HG03521 (cell line): ENCODE measurements at regions not wholly inside any gene's neighbourhood (a gene's known extent, or its start where the extent isn't known, plus 50 kb on each side); places are given as distances from the start of the nearest gene placed in this dataset.

ENCODE experiments used
- ATAC-seq: cut with Tn5 transposase; IDR thresholded peaks from one replicate; pipeline ENCODE4 v1.9.1; 2021; ENCODE audit warnings: mild to moderate bottlenecking, moderate library complexity; ENCODE audit not compliant: unreplicated experiment

GRCh38 chr15:35723852-35724251 is 177.9 kb upstream of the DPH6 start:
- ATAC-seq = no peak

GRCh38 chr15:35724626-35725025 is 178.7 kb upstream of the DPH6 start:
- no peak for ATAC-seq

- ATAC-seq = no peak
These were observed 179.4 kb upstream of the DPH6 start for GRCh38 chr15:35725353-35725752.

GRCh38 chr15:35727627-35728026 is 181.7 kb upstream of the DPH6 start:
- ATAC-seq = no peak

GRCh38 chr15:35728219-35728940 is 182.4 kb upstream of the DPH6 start:
- ATAC-seq = no peak

GRCh38 chr15:35736150-35736549 is 190.2 kb upstream of the DPH6 start:
- ATAC-seq = no peak

- no peak for ATAC-seq
These were observed 191.5 kb upstream of the DPH6 start for GRCh38 chr15:35737441-35737840.

- no peak for ATAC-seq
These were observed 192.4 kb upstream of the DPH6 start for GRCh38 chr15:35738370-35738769.

- no peak for ATAC-seq
These were observed 194.8 kb upstream of the DPH6 start for GRCh38 chr15:35740761-35741160.

GRCh38 chr15:35741395-35741794 is 195.4 kb upstream of the DPH6 start:
- ATAC-seq = no peak

- ATAC-seq = no peak
These were observed 195.9 kb upstream of the DPH6 start for GRCh38 chr15:35741881-35742280.

GRCh38 chr15:35743321-35743720 is 197.4 kb upstream of the DPH6 start:
- no peak for ATAC-seq

- no peak for ATAC-seq
These were observed 200.2 kb upstream of the DPH6 start for GRCh38 chr15:35746121-35746520.

- no peak for ATAC-seq
These were observed 202.1 kb upstream of the DPH6 start for GRCh38 chr15:35748105-35748504.

- no peak for ATAC-seq
These were observed 204.1 kb upstream of the DPH6 start for GRCh38 chr15:35750051-35750450.

- ATAC-seq = peak; percentile 59
These were observed 205.6 kb upstream of the DPH6 start for GRCh38 chr15:35751413-35752133.

- no peak for ATAC-seq
These were observed 206.1 kb upstream of the DPH6 start for GRCh38 chr15:35752134-35752466.

- ATAC-seq = no peak
These were observed 207.5 kb upstream of the DPH6 start for GRCh38 chr15:35753486-35753885.

GRCh38 chr15:35755237-35755802 is 209.4 kb upstream of the DPH6 start:
- ATAC-seq = no peak

GRCh38 chr15:35756623-35757022 is 210.7 kb upstream of the DPH6 start:
- ATAC-seq = no peak

- ATAC-seq = no peak
These were observed 211.4 kb upstream of the DPH6 start for GRCh38 chr15:35757361-35757760.

- ATAC-seq = no peak
These were observed 211.8 kb upstream of the DPH6 start for GRCh38 chr15:35757765-35758164.
